OCI-LY7 (cell line): ENCODE measurements at regions not wholly inside any gene's neighbourhood (a gene's known extent, or its start where the extent isn't known, plus 50 kb on each side); places are given as distances from the start of the nearest gene placed in this dataset.

ENCODE experiments used
- EZH2phosphoT487 ChIP-seq: fragments of 200-600 bp; sonication (generic); IDR thresholded peaks from 2 replicates; pipeline ENCODE4 v1.6.1; 2018; ENCODE audit warnings: low read depth, borderline replicate concordance, mild to moderate bottlenecking, mixed run types, antibody characterized with exemption, low read length, moderate library complexity, mixed read lengths
- TF ChIP-seq, protein P1 (sequence below): fragments of 200-600 bp; sonication (generic); conservative IDR thresholded peaks from 2 replicates; pipeline ENCODE4 v1.5.1; 2014; ENCODE audit warnings: mild to moderate bottlenecking, antibody characterized with exemption, low read length, moderate library complexity, mixed read lengths

DNA sequence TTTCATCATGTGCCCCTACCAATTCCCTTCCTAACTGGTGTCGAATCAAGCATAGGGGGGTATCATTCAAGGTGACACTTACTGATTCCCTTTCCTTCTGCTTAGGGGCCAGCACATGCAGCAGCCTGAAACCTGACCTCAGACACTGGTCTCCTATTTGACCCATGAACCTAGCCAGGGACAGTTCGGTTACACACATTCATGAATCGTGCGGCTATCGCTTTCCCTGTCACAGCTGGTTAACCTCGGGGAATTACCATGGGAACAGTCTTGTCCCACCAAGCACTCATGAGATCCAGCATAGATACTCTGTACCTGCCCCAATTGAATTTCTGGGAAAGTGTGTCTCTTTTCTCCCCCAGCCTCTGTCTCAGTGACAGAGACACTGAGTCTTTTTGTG, 140.4 kb downstream of the ZNF674 start:
- TF ChIP-seq, protein P1, sequence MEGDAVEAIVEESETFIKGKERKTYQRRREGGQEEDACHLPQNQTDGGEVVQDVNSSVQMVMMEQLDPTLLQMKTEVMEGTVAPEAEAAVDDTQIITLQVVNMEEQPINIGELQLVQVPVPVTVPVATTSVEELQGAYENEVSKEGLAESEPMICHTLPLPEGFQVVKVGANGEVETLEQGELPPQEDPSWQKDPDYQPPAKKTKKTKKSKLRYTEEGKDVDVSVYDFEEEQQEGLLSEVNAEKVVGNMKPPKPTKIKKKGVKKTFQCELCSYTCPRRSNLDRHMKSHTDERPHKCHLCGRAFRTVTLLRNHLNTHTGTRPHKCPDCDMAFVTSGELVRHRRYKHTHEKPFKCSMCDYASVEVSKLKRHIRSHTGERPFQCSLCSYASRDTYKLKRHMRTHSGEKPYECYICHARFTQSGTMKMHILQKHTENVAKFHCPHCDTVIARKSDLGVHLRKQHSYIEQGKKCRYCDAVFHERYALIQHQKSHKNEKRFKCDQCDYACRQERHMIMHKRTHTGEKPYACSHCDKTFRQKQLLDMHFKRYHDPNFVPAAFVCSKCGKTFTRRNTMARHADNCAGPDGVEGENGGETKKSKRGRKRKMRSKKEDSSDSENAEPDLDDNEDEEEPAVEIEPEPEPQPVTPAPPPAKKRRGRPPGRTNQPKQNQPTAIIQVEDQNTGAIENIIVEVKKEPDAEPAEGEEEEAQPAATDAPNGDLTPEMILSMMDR: no peak
- TF ChIP-seq EZH2phosphoT487: no peak
